ENCODE measurements at regions not wholly inside any gene's neighbourhood (a gene's known extent, or its start where the extent isn't known, plus 50 kb on each side); places are given as distances from the start of the nearest gene placed in this dataset.

DNA sequence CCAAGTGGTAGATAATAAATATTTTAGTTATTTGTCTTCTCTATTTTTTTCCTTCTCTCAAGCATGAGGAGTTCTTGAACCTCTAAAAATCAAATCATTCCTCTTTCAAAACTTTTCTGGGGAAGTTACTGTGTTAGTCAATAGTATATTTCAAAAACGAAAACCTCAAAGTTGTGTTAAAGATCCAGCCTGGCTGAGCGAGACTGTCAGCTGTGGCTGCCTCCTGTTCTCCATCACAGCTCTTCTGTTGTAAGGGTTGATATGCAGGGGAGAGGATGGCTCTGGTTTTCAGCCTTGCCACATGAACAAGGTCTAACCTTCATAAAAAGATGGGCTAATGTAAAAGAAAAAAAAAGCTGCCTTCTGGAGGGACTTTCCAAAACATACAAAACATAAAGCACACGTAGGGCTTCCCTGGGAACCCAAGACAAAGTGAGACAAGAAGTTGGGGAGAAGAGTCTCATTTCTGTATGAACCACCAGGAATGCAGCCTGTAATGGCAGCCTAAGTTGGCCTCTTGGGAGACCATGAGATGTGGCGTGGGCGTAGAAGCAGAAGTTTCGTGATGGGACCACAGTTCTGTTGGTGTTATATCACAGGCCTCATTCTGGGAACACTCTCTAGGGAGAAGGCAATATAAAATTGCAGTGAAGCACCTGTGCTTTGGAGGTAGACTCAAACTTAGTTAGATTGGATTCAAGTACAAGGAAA is 77.9 kb upstream of the FHIP2A start:
- no peak for TF ChIP-seq CREB1 (CRISPR knock-in tag; IDR thresholded peaks at IDR 0.05; ENCODE audit: low read depth)
- TF ChIP-seq, protein P1, sequence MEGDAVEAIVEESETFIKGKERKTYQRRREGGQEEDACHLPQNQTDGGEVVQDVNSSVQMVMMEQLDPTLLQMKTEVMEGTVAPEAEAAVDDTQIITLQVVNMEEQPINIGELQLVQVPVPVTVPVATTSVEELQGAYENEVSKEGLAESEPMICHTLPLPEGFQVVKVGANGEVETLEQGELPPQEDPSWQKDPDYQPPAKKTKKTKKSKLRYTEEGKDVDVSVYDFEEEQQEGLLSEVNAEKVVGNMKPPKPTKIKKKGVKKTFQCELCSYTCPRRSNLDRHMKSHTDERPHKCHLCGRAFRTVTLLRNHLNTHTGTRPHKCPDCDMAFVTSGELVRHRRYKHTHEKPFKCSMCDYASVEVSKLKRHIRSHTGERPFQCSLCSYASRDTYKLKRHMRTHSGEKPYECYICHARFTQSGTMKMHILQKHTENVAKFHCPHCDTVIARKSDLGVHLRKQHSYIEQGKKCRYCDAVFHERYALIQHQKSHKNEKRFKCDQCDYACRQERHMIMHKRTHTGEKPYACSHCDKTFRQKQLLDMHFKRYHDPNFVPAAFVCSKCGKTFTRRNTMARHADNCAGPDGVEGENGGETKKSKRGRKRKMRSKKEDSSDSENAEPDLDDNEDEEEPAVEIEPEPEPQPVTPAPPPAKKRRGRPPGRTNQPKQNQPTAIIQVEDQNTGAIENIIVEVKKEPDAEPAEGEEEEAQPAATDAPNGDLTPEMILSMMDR (conservative IDR thresholded peaks at IDR 0.05; ENCODE audit: low read depth in 2 of 2), result no peak
- TF ChIP-seq EZH2 (IDR thresholded peaks at IDR 0.05; ENCODE audit: low read depth, unreplicated experiment), result no peak
- no peak for TF ChIP-seq POLR2AphosphoS5 (IDR thresholded peaks at IDR 0.05; ENCODE audit: low read depth)
- TF ChIP-seq ZNF331 (CRISPR knock-in tag; IDR thresholded peaks at IDR 0.05; ENCODE audit: low read depth), result no peak
- no peak for TF ChIP-seq EZH2phosphoT487 (IDR thresholded peaks at IDR 0.05; ENCODE audit: unreplicated experiment)
- TF ChIP-seq, protein P2, sequence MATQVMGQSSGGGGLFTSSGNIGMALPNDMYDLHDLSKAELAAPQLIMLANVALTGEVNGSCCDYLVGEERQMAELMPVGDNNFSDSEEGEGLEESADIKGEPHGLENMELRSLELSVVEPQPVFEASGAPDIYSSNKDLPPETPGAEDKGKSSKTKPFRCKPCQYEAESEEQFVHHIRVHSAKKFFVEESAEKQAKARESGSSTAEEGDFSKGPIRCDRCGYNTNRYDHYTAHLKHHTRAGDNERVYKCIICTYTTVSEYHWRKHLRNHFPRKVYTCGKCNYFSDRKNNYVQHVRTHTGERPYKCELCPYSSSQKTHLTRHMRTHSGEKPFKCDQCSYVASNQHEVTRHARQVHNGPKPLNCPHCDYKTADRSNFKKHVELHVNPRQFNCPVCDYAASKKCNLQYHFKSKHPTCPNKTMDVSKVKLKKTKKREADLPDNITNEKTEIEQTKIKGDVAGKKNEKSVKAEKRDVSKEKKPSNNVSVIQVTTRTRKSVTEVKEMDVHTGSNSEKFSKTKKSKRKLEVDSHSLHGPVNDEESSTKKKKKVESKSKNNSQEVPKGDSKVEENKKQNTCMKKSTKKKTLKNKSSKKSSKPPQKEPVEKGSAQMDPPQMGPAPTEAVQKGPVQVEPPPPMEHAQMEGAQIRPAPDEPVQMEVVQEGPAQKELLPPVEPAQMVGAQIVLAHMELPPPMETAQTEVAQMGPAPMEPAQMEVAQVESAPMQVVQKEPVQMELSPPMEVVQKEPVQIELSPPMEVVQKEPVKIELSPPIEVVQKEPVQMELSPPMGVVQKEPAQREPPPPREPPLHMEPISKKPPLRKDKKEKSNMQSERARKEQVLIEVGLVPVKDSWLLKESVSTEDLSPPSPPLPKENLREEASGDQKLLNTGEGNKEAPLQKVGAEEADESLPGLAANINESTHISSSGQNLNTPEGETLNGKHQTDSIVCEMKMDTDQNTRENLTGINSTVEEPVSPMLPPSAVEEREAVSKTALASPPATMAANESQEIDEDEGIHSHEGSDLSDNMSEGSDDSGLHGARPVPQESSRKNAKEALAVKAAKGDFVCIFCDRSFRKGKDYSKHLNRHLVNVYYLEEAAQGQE (IDR thresholded peaks at IDR 0.05; ENCODE audit: unreplicated experiment), result no peak
- TF ChIP-seq STAT1 (IDR thresholded peaks at IDR 0.05; ENCODE audit: unreplicated experiment), result no peak
